ENCODE measurements at regions not wholly inside any gene's neighbourhood (a gene's known extent, or its start where the extent isn't known, plus 50 kb on each side); places are given as distances from the start of the nearest gene placed in this dataset.
"Not testable (repeated sequence)": the region's sequence is repeated elsewhere in the genome, so short reads cannot be mapped to it uniquely, and the experiment has no call there.

- no peak for DNase-seq
Measured at GRCh38 chr6:81088145-81088544, 664.3 kb downstream of the TENT5A start.

DNA sequence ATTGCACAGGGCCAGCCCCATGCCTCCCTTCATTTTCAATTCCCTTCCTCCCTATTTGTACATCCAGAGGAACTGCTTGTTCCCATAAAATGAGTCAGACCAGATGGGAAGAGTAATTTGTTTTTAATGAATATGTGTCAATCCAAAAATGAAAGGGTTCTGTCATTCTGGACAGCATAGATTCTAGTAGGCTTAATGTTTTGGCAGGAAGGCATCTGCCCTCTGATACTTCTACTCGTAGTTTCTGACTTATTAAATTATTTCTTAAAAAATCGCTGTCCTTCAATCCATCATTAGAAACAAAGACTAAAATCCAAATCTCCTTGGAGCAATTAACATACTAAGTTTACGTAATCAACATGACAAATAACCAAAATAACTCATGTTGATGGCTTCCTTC, 665.5 kb downstream of the TENT5A start:
- no peak for DNase-seq

GRCh38 chr6:81085431-81085790, 667.1 kb downstream of the TENT5A start:
- DNase-seq, result no peak

DNA sequence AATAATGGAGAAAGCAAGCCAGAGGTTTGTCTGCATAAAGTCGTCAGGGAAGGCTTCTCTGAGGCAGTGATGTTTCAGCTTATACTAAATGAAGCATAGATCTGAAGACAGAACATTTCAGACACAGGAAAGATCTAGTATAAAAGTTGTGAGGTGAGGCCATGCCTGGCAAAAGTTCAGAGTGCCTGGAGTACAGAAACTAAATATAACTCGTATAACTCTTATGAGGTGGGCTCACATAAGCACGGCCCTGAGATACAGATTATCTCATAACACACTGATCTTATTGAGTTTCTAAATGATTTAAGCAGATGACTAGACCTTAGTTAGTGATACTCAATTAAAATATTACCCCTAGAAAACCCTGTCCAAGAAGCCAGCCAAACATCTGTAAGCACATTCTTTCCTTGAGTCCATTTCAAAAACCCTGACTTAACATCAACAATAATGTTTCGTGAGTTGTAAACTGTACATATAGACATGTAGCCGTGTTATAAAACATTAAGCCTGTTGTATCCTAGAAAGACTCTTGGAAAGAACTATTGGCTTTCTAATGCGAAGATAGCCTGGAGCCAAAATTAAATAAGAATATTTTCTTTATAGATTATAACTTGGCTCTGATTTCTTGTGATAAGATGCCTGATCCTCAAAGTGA, 667.6 kb downstream of the TENT5A start:
- no peak for DNase-seq

- no peak for DNase-seq
Measured at GRCh38 chr6:81075974-81076373, 676.5 kb downstream of the TENT5A start.

DNA sequence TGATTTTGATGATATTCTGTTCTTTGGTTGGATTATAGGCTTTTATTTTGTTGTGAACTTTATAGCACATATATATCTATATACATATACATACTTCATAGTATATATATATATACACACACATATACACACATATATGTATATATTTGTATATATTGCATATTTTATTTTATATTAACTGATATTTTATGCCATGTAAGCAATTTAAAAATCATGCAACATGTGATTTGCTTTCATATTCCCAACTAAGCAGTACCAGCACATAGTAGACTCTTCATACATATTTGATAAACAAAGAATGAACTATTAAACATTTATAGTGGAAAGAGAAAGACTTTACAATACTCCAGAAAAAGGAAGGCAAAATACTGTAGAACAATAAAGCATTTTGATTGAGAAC, 679.2 kb downstream of the TENT5A start:
- no peak for DNase-seq

DNA sequence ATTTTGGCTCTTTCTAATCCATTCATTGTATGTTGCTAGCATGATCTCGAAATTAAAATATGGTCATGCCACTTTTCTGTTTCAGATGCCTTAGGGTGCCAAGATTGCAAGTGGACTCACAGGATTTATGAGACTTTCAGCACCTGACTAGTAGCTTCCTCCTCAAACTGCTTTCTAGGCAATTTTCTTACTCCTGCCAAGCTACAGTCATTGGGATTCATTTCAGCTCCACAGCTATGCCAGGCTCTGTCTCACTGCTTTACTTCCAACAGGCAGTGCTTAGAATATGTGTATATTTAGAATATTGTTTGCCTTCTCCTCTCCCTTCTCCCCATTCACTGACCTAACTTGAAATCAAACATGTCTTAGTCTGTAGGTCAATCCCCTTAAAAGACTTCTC, 681.4 kb downstream of the TENT5A start:
- no peak for DNase-seq

DNA sequence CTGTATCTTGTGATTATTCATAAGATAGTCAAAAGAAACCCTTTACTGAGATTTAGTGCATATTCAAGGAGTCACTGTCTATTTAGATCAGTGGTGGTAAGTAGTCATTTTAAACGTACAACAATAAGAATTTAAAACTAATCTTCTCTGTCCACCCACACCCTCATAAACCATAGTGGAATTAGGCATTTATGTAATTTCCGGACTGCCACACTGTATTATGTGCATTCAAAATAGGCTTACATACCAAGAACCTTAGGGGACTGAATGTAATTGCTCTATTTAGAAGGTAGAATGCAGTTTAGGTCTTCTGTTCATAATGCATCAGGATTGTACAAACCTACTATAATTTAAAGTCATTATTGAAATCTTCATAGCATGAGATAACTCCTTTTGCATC, 685.4 kb downstream of the TENT5A start:
- no peak for DNase-seq

DNA sequence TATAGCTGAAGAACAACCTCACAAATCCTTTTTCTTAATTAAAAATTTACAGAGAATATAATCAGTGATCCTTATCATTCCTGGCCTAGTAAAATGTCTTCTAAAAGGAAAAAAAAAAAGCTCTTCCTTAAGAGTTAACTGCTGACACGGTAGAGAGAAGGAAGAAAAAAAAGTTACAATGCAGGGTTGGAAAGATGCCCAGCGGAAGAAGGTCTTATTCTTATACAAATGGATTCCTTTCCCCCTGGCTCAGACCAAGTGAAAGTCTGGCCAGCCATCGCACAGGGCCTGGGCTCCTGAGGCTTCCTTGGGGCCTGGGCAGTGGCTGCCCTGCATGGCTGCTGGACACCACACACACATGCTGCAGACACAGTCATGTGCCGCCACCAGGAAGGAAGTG, 688.6 kb downstream of the TENT5A start:
- no peak for DNase-seq

GRCh38 chr6:81054036-81054435, 698.4 kb downstream of the TENT5A start:
- no peak for DNase-seq

DNA sequence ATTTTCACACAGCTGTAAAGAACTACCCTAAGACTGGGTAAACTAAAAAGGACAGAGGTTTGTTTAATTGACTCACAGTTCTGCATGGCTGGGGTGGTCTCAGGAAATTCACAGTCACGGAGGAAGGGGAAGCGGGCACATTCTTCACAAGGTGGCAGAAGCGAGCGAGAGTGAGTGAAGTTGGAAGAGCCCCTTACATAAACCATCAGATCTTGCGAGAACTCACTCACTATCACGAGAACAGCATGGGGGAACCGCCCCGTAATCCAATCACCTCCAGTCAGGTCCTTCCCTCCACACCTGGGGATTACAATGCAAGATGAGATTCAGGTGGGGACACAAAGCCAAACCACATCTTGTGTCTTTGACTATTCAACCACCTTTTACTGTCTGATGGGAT, 700.5 kb downstream of the TENT5A start:
- DNase-seq, result no peak

DNA sequence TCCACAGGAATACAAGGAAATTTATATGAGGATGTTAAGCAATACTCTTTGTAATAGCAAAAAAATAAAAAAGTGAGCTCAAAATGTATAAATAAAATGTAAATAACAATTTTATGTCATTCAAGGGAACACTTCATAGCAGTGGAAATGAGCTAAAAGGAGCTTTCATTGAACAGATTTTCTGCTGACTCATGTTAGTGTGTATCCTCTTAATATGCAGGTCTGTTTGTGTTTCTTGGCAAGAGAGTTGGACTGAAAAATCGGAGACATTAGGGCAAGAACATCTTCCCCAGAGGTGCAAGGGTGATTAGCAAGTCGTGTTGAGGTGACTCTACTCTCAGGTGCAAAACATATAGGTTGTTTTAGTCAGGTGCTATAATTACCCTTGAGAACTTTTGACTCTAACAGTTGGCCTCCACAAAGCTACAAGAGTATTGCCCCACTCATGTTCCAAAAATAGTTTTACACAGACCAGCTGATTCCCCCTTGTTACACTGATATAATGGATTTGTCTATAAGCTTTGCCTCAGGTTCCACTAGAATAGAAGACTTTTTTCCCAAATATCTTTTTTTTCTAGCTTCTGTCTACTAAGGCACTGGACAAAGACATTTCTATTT, 702.9 kb downstream of the TENT5A start:
- DNase-seq, result no peak

DNA sequence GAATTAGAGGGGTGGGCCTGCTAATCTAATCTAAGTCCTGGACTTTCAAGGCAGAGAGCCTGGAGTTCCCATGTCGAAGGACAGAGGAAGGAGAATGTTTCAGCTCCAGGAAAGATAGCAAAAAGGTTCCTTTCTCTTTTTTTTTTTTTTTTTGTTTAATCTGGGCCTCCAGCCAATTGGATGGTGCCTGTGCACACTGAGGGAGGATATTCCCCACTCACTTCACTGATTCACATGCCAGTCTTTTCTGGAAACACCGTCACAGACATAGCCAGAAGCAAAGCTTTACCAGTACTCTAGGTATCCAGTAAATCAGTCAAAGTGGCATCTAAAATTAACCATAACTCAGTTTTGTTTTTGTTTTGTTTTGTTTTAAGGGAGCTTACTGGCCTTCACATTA, 721.1 kb downstream of the TENT5A start:
- no peak for DNase-seq

DNA sequence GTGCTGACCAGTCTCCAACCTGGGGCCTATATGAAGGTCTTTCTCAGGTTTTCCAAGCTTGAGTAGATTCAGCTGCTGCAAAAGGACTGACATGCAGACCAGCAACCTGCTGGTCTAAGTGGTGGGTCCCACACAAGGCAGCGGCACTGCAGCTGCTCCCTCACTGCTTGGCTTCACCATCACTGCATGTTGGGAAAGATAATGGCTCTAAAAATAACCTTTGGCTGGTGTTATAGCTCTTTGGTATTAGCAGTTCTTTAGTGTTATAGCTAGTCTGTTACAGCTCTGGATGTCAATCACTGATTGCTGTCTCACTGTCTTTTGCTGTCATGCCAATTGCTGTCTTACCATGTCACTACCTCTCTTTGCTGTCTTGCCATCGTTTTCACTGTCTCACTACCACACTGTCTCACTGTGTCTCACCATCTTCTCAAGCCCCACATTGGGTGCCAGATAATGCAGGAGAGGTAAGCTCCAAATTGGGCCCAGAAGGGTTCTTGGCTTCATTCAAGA, 726.4 kb downstream of the TENT5A start:
- DNase-seq, result no peak

DNA sequence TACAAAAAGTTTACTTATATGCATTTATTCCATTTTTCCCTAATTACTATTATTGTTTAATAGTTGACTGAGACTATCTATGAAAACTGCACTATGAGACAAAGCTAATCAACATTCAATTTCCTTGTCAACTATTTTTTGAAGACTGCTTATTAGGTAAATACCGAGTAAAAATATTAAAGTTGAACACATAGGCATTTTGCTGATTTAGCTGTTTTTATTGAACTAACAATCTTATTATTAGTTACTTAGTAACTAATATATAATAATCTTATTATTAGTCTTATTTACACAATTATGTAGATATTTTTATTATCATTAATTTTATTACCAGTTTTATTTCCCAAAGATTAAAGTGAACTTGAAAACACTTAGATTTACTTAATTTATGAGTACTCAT, 728.8 kb downstream of the TENT5A start:
- DNase-seq, result no peak

DNA sequence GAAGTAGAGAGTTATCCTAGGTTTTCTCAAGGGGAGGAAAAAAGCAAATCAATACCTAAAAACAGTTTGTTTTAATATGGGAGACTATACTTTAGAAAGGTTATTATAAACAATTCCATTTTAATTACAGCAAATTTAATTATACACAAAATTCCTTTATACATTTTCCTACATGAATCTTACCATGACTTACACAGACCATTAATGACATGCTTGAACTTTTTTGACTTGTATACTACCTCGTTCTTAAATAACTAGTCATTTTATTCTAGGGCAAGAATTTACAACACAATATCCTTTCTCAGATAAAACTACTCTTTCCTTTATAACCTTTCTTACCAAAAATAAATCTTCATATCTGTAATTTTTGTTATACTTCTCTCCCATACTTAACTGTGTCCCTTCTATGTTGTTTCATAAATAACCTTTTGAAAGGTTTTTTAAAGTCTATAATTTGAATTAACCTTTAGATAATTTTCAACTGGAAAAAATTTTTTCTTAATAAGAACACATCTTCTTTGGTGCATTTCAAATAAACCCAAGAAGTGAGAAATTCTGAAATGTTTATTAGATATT, 729.4 kb downstream of the TENT5A start:
- no peak for DNase-seq

GRCh38 chr6:81017586-81017985, 734.9 kb downstream of the TENT5A start:
- not testable (repeated sequence) for DNase-seq

DNA sequence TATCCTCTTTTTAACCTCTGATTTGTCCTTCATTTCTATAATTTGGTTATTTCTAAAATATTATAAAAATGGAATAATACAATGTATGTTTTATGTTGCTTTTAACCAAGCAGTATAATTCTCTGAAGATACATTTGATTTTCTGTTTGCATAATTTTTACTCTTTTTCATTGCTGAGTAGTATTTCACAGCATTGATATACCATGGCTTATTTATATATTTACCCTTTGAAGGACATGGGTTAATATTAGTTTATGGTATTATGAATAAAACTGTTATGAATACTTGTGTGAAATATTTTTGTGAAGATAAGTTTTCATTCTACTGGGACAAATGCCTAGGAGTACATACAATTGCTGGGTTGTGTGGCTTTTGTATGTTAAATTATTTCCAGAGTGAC, 748.6 kb downstream of the TENT5A start:
- no peak for DNase-seq

GRCh38 chr6:81003156-81003555, 749.3 kb downstream of the TENT5A start:
- no peak for DNase-seq

GRCh38 chr6:81002126-81002525, 750.4 kb downstream of the TENT5A start:
- DNase-seq, result no peak

DNA sequence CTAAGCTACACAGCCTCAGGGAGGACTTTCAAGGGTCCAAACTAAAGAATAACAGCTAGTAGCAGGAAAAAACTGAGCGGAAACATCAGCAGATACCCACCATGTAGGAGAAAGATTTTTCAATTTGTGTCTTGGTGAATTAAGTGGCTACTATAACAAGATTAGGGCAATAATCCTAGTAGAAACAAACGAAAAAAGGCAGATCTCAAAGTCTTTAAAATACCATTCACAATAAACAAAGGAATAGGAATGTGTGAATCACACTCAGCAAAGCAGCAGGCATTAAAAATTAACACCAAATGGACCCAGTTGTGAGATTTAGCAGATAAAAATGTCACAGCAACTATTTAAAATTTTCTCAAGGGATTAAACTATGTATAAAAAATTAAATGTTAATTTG, 761.2 kb downstream of the TENT5A start:
- DNase-seq, result no peak

- DNase-seq, result no peak
Measured at GRCh38 chr6:80988892-80989291, 763.6 kb downstream of the TENT5A start.

DNA sequence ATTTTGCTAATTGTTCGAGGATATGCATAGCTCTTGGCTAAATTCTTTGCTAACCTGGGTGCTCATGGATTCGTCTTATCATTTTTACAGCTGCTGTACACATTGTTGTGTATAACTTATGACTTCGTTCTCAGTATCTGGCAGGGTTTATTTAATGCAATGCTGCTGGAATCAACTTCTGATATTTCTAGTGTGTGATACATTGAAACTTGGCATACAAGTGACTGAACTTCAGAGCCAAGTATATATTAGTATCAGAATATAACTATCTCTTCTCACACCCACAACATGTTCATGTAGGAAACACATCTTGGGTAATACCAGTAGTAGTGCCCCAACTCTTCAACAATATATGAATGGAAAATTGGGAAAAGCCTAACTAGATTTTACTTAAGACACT, 764.2 kb downstream of the TENT5A start:
- no peak for DNase-seq

DNA sequence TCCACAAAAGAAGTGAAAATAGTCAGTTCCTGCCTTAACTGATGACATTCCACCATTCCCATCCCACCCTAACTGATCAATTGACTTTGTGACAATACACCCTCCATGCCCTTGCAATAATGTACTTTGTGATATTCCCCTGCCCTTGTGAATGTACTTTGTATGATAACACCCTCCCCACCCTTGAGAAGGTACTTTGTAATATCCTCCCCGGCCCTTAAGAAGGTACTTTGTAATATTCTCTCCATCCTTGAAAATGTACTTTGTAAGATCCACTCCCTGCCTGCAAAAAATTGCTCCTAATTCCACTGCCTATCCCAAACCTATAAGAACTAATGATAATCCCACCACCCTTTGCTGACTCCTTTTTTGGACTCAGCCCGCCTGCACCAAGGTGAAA, 771.3 kb downstream of the TENT5A start:
- DNase-seq, result not testable (repeated sequence)

- no peak for DNase-seq
Measured at GRCh38 chr6:80976336-80976735, 776.1 kb downstream of the TENT5A start.
